H1 (cell line): ENCODE measurements at regions not wholly inside any gene's neighbourhood (a gene's known extent, or its start where the extent isn't known, plus 50 kb on each side); places are given as distances from the start of the nearest gene placed in this dataset.

ENCODE experiments used
- EP300 ChIP-seq, 2 experiments: IDR thresholded peaks; 1 replicate in 1 of 2; 2 replicates in 1 of 2; pipeline ENCODE4 v1.6.1; 2011 to 2012; ENCODE audit warnings: low read depth in 2 of 2, low read length in 2 of 2, mild to moderate bottlenecking in 2 of 2, borderline replicate concordance in 1 of 2, inconsistent platforms in 1 of 2, moderate library complexity in 1 of 2
- KDM5A ChIP-seq: fragments of 200-600 bp; IDR thresholded peaks from 2 replicates; pipeline ENCODE4 v1.7.1; 2012; ENCODE audit warnings: mild to moderate bottlenecking, low read length, inconsistent platforms, mixed read lengths
- RAD21 ChIP-seq, 2 experiments: IDR thresholded peaks in 1 of 2; conservative IDR thresholded peaks in 1 of 2; 2 replicates each; pipeline ENCODE4 v1.6.1; 2011; ENCODE audit warnings: low read depth in 2 of 2, low read length in 2 of 2, improper control_type of control experiment in 1 of 2, inconsistent platforms in 1 of 2, mild to moderate bottlenecking in 1 of 2, moderate library complexity in 1 of 2
- ZNF274 ChIP-seq: IDR thresholded peaks from 2 replicates; pipeline ENCODE4 v1.7.0; 2012; ENCODE audit warnings: low read length, borderline replicate concordance; ENCODE audit errors: extremely low read depth
- TF ChIP-seq, protein P1 (sequence below), 3 experiments: IDR thresholded peaks; 1 replicate in 2 of 3; 2 replicates in 1 of 3; pipeline versions ENCODE4 v1.5.1 to v1.6.1; 2011; ENCODE audit warnings: low read length in 3 of 3, mild to moderate bottlenecking in 3 of 3, inconsistent platforms in 2 of 3, low read depth in 1 of 3, moderate library complexity in 1 of 3; ENCODE audit not compliant: insufficient read depth in 1 of 3; ENCODE audit errors: control extremely low read depth in 1 of 3

DNA sequence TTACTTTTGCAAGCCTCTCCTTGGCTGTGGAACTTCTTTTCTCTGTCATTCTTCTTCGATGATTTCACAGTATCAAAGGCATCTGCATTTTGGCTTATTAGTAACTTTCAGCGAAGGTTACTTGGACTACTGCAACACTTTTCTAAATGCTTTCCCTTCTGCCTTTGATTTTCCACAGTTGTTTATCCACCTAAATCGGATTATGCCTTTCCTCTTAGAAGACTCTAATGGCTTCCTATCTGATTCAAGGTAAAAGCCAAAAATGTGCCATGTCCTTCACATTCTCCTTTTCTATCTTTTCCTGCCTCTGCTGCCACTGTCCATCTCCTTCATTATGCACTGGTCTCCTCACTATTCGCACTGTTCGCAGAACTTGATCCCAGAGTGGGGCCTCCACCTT is 1606.3 kb upstream of the LRRTM3 start:
- TF ChIP-seq, protein P1, sequence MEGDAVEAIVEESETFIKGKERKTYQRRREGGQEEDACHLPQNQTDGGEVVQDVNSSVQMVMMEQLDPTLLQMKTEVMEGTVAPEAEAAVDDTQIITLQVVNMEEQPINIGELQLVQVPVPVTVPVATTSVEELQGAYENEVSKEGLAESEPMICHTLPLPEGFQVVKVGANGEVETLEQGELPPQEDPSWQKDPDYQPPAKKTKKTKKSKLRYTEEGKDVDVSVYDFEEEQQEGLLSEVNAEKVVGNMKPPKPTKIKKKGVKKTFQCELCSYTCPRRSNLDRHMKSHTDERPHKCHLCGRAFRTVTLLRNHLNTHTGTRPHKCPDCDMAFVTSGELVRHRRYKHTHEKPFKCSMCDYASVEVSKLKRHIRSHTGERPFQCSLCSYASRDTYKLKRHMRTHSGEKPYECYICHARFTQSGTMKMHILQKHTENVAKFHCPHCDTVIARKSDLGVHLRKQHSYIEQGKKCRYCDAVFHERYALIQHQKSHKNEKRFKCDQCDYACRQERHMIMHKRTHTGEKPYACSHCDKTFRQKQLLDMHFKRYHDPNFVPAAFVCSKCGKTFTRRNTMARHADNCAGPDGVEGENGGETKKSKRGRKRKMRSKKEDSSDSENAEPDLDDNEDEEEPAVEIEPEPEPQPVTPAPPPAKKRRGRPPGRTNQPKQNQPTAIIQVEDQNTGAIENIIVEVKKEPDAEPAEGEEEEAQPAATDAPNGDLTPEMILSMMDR (IDR thresholded peaks at IDR 0.05; ENCODE audit: control extremely low read depth in 1 of 3, insufficient read depth in 1 of 3, low read depth in 1 of 3, low read length in 3 of 3): no peak
- TF ChIP-seq EP300 (IDR thresholded peaks at IDR 0.05; ENCODE audit: borderline replicate concordance in 1 of 2, low read depth in 2 of 2, low read length in 2 of 2) (no peak), ZNF274 (no peak), KDM5A (no peak), RAD21 (IDR thresholded peaks at IDR 0.05 in 1 of 2, conservative IDR thresholded peaks at IDR 0.05 in 1 of 2; ENCODE audit: low read depth in 2 of 2, low read length in 2 of 2) (no peak)
